ENCODE measurements at regions not wholly inside any gene's neighbourhood (a gene's known extent, or its start where the extent isn't known, plus 50 kb on each side); places are given as distances from the start of the nearest gene placed in this dataset.

DNA sequence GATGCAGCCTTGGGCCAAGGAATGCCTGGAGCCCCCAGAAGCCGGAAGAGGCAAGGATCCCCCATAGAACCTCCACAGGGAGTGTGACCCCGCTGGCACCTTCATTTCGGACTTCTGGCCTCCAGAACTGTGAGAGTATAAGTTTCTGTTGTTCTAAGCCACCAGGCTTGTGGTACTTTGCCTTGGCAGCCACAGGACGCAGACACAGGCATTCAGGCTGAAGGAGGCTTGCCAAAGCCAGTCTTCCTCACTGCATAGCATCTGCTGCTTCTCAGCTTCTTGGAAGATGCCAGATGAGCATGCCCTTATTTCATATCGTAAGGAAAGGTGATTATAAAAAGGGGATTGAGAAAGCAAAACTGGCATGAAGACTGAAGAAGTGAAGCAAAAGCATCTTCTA, 61.1 kb upstream of the TAS2R1 start:
- TF ChIP-seq EZH2 (IDR thresholded peaks at IDR 0.05; ENCODE audit: borderline replicate concordance, insufficient read depth, low read depth, low read length, poor library complexity, severe bottlenecking) = no peak
- TF ChIP-seq, protein P1, sequence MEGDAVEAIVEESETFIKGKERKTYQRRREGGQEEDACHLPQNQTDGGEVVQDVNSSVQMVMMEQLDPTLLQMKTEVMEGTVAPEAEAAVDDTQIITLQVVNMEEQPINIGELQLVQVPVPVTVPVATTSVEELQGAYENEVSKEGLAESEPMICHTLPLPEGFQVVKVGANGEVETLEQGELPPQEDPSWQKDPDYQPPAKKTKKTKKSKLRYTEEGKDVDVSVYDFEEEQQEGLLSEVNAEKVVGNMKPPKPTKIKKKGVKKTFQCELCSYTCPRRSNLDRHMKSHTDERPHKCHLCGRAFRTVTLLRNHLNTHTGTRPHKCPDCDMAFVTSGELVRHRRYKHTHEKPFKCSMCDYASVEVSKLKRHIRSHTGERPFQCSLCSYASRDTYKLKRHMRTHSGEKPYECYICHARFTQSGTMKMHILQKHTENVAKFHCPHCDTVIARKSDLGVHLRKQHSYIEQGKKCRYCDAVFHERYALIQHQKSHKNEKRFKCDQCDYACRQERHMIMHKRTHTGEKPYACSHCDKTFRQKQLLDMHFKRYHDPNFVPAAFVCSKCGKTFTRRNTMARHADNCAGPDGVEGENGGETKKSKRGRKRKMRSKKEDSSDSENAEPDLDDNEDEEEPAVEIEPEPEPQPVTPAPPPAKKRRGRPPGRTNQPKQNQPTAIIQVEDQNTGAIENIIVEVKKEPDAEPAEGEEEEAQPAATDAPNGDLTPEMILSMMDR (IDR thresholded peaks at IDR 0.05) = no peak
- H3K4me1 Mint-ChIP-seq = no peaks in the 10 kb centered on the region
- CTCF ChIA-PET = no interaction called here
- Histone ChIP-seq H3K27me3 (replicated peaks in 1 of 4; ENCODE audit: control extremely low read depth in 1 of 4, control insufficient read depth in 3 of 4, insufficient read depth in 4 of 4, low read length in 3 of 4) (no peaks in the 10 kb centered on the region), H3K9ac (ENCODE audit: low read length) (no peak overlapping the region), H3K4me2 (replicated peaks; ENCODE audit: low read depth, low read length, poor library complexity, severe bottlenecking) (no peak overlapping the region), H3K36me3 (replicated peaks in 1 of 2; ENCODE audit: control extremely low read depth in 1 of 2, control insufficient read depth in 1 of 2, extremely low read depth in 1 of 2, insufficient read depth in 2 of 2, low read length in 1 of 2) (no peaks in the 10 kb centered on the region), H3K27ac (ENCODE audit: low read length in 2 of 2) (no peak overlapping the region), H3K4me3 (ENCODE audit: control extremely low read depth in 1 of 5, extremely low read depth in 1 of 5, insufficient read depth in 1 of 5, low read depth in 2 of 5, low read length in 4 of 5) (no peak overlapping the region), H2AFZ (ENCODE audit: insufficient read depth, low read depth, low read length, poor library complexity, severe bottlenecking) (no peak overlapping the region), H3K4me1 (ENCODE audit: control insufficient read depth in 2 of 2, insufficient read depth in 2 of 2, low read length in 2 of 2) (no peaks in the 10 kb centered on the region), H3K9me3 (ENCODE audit: control extremely low read depth in 1 of 3, control insufficient read depth in 2 of 3, insufficient read depth in 1 of 3, low read length in 2 of 3) (peaks cover 0 to 5% (median 0%) of the 10 kb centered on the region in 3 donors), H4K20me1 (ENCODE audit: control insufficient read depth, insufficient read depth, low read length, poor library complexity, severe bottlenecking) (no peaks in the 10 kb centered on the region), H3K79me2 (ENCODE audit: control insufficient read depth, insufficient read depth, low read length) (no peaks in the 10 kb centered on the region)
- POLR2A ChIA-PET = no interaction called here
- 74% methylated on average over 3 of the region's 5 CpGs for WGBS (ENCODE audit: insufficient coverage)
- intact Hi-C loops (cut with micrococcal nuclease) = no loop called here
- no peak for DNase-seq
- no peak overlapping the region for H3K4me3 Mint-ChIP-seq
- no peak for ATAC-seq (ENCODE audit: low read depth)
- H3K27me3 Mint-ChIP-seq = no peaks in the 10 kb centered on the region
- H3K9me3 Mint-ChIP-seq (ENCODE audit: insufficient read depth) = no peaks in the 10 kb centered on the region
- no peak overlapping the region for H3K27ac Mint-ChIP-seq

DNA sequence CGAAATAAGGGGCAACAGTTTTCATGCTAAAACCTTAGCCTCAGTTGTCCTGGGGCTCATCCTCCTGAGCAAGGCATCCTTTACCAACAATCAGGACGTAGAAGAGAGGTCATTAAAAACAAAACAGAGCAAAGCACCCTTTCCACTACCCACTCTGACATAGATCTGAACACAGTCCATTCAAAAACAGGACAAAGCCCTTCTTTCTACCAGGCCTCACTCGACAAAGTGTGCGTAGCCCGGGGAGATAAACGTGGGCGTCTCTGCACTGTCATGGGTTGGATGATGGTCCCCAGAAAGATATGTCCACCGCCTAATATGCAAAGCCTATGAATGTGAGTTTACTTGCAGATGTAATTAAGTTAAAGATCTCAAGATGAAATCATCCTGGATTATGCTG, 60.6 kb upstream of the TAS2R1 start:
- ChIA-PET CTCF (no interaction called here), POLR2A (no interaction called here)
- no peaks in the 10 kb centered on the region for H3K36me3 ChIP-seq (replicated peaks in 1 of 2; ENCODE audit: control extremely low read depth in 1 of 2, control insufficient read depth in 1 of 2, extremely low read depth in 1 of 2, insufficient read depth in 2 of 2, low read length in 1 of 2)
- Mint-ChIP-seq H3K27ac (no peak overlapping the region), H3K27me3 (no peaks in the 10 kb centered on the region), H3K4me1 (no peaks in the 10 kb centered on the region), H3K4me3 (no peak overlapping the region), H3K9me3 (ENCODE audit: insufficient read depth) (no peaks in the 10 kb centered on the region)
- no peak overlapping the region for H2AFZ ChIP-seq (ENCODE audit: insufficient read depth, low read depth, low read length, poor library complexity, severe bottlenecking)
- no peaks in the 10 kb centered on the region for H4K20me1 ChIP-seq (ENCODE audit: control insufficient read depth, insufficient read depth, low read length, poor library complexity, severe bottlenecking)
- TF ChIP-seq EZH2 (IDR thresholded peaks at IDR 0.05; ENCODE audit: borderline replicate concordance, insufficient read depth, low read depth, low read length, poor library complexity, severe bottlenecking) = no peak
- TF ChIP-seq, protein P1 (IDR thresholded peaks at IDR 0.05) = no peak
- no peak overlapping the region for H3K4me3 ChIP-seq (ENCODE audit: control extremely low read depth in 1 of 5, extremely low read depth in 1 of 5, insufficient read depth in 1 of 5, low read depth in 2 of 5, low read length in 4 of 5)
- 79% methylated on average over 6 of the region's 8 CpGs for WGBS (ENCODE audit: insufficient coverage)
- H3K79me2 ChIP-seq (ENCODE audit: control insufficient read depth, insufficient read depth, low read length) = no peaks in the 10 kb centered on the region
- no peaks in the 10 kb centered on the region for H3K4me1 ChIP-seq (ENCODE audit: control insufficient read depth in 2 of 2, insufficient read depth in 2 of 2, low read length in 2 of 2)
- H3K9ac ChIP-seq (ENCODE audit: low read length) = no peak overlapping the region
- DNase-seq = no peak
- peaks cover 0 to 5% (median 0%) of the 10 kb centered on the region in 3 donors for H3K9me3 ChIP-seq (ENCODE audit: control extremely low read depth in 1 of 3, control insufficient read depth in 2 of 3, insufficient read depth in 1 of 3, low read length in 2 of 3)
- H3K27me3 ChIP-seq (replicated peaks in 1 of 4; ENCODE audit: control extremely low read depth in 1 of 4, control insufficient read depth in 3 of 4, insufficient read depth in 4 of 4, low read length in 3 of 4) = no peaks in the 10 kb centered on the region
- ATAC-seq (ENCODE audit: low read depth) = no peak
- no peak overlapping the region for H3K4me2 ChIP-seq (replicated peaks; ENCODE audit: low read depth, low read length, poor library complexity, severe bottlenecking)
- intact Hi-C loops (cut with micrococcal nuclease) = no loop called here
- no peak overlapping the region for H3K27ac ChIP-seq (ENCODE audit: low read length in 2 of 2)

Measured in B cell (primary cell).